DND-41 (cell line): ENCODE measurements at regions not wholly inside any gene's neighbourhood (a gene's known extent, or its start where the extent isn't known, plus 50 kb on each side); places are given as distances from the start of the nearest gene placed in this dataset.

Experiments
- ATAC-seq: fragments of 200-7000 bp; cut with Tn5 transposase; 3 replicates; pipeline ENCODE4 v1.9.1; 2021; ENCODE audit warnings: low read depth; ENCODE audit not compliant: insufficient read depth
- DNase-seq: peaks from one replicate; pipeline ENCODE4 v3.0.0-alpha.2; 2020
- H2AFZ ChIP-seq: 2 replicates; pipeline ENCODE4 v1.6.0; 2012; ENCODE audit warnings: low read depth, low read length
- H3K27ac ChIP-seq: 2 replicates; pipeline ENCODE4 v1.5.1; 2012; ENCODE audit warnings: low read length, inconsistent platforms
- H3K27me3 ChIP-seq: fragments of 200-600 bp; sonication (generic); 2 replicates; pipeline ENCODE4 v1.6.0; 2012; ENCODE audit warnings: low read length, mild to moderate bottlenecking, inconsistent platforms; ENCODE audit not compliant: insufficient read depth, poor library complexity
- H3K36me3 ChIP-seq: 2 replicates; pipeline ENCODE4 v1.5.1; 2012; ENCODE audit warnings: low read length, inconsistent platforms; ENCODE audit not compliant: insufficient read depth
- H3K4me1 ChIP-seq: 2 replicates; pipeline ENCODE4 v1.5.1; 2012; ENCODE audit warnings: mild to moderate bottlenecking, low read length; ENCODE audit not compliant: insufficient read depth
- H3K4me2 ChIP-seq: 2 replicates; pipeline ENCODE4 v1.6.0; 2012; ENCODE audit warnings: mild to moderate bottlenecking, moderate library complexity, low read length, inconsistent platforms; ENCODE audit not compliant: insufficient read depth
- H3K4me3 ChIP-seq, 2 experiments: fragments of 200-600 bp in 1 of 2; shearing (Covaris generic) in 1 of 2; 2 replicates each; pipeline ENCODE4 v1.5.1; 2012 to 2016; ENCODE audit warnings: inconsistent platforms in 2 of 2, low read length in 2 of 2, mild to moderate bottlenecking in 2 of 2, low read depth in 1 of 2, moderate library complexity in 1 of 2
- H3K79me2 ChIP-seq: 2 replicates; pipeline ENCODE4 v1.6.0; 2012; ENCODE audit warnings: low read length, inconsistent platforms; ENCODE audit not compliant: insufficient read depth
- H3K9ac ChIP-seq: 2 replicates; pipeline ENCODE4 v1.6.0; 2012; ENCODE audit warnings: low read depth, mild to moderate bottlenecking, inconsistent platforms, low read length, moderate library complexity
- H3K9me3 ChIP-seq: 2 replicates; pipeline ENCODE4 v1.5.1; 2012; ENCODE audit warnings: low read length, moderate library complexity, mild to moderate bottlenecking, inconsistent platforms; ENCODE audit not compliant: insufficient read depth, severe bottlenecking
- H4K20me1 ChIP-seq: 2 replicates; pipeline ENCODE4 v1.6.0; 2012; ENCODE audit warnings: low read length; ENCODE audit not compliant: insufficient read depth
- EZH2 ChIP-seq: IDR thresholded peaks from 3 replicates; pipeline ENCODE4 v1.6.1; 2012; ENCODE audit warnings: borderline replicate concordance, low read depth, mild to moderate bottlenecking, moderate library complexity, low read length, inconsistent platforms; ENCODE audit not compliant: severe bottlenecking
- TF ChIP-seq, protein P1 (sequence below): IDR thresholded peaks from 2 replicates; pipeline ENCODE4 v1.5.1; 2012; ENCODE audit warnings: borderline replicate concordance, low read length, moderate library complexity, mild to moderate bottlenecking; ENCODE audit not compliant: poor library complexity, severe bottlenecking; ENCODE audit errors: extremely low read depth

DNA sequence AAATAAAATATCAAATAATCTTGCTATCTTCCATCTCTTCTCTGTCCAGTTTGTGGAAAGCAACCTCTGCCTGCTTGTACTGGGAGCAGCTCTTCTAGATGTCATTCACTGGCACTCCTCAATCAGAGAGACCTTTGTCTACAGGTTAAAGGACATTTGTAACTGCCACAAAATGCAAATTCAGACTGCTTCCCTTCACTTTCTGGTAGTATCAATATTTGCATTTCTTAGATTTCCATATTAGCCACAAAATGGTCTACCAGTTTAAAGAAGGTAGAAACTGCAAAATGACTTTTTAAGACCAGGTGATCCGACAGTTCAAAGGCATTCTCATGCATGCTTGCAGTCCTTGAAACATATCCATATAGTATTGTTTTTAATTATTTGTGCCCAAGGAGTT lies 51.7 kb upstream of the RCN1 start:
- DNase-seq (no peak), ATAC-seq (no peak)
- Histone ChIP-seq H4K20me1 (no peaks in the 10 kb centered on the region), H3K9me3 (no peaks in the 10 kb centered on the region), H3K27ac (no peak overlapping the region), H3K4me1 (no peaks in the 10 kb centered on the region), H3K27me3 (peaks cover 8% of the 10 kb centered on the region), H3K9ac (no peak overlapping the region), H3K4me3 (no peak overlapping the region), H3K36me3 (no peaks in the 10 kb centered on the region), H2AFZ (no peak overlapping the region), H3K4me2 (no peak overlapping the region), H3K79me2 (no peaks in the 10 kb centered on the region)
- no peak for TF ChIP-seq EZH2
- TF ChIP-seq, protein P1, sequence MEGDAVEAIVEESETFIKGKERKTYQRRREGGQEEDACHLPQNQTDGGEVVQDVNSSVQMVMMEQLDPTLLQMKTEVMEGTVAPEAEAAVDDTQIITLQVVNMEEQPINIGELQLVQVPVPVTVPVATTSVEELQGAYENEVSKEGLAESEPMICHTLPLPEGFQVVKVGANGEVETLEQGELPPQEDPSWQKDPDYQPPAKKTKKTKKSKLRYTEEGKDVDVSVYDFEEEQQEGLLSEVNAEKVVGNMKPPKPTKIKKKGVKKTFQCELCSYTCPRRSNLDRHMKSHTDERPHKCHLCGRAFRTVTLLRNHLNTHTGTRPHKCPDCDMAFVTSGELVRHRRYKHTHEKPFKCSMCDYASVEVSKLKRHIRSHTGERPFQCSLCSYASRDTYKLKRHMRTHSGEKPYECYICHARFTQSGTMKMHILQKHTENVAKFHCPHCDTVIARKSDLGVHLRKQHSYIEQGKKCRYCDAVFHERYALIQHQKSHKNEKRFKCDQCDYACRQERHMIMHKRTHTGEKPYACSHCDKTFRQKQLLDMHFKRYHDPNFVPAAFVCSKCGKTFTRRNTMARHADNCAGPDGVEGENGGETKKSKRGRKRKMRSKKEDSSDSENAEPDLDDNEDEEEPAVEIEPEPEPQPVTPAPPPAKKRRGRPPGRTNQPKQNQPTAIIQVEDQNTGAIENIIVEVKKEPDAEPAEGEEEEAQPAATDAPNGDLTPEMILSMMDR, result no peak

- H3K4me2 ChIP-seq, result no peak overlapping the region
- H3K9ac ChIP-seq, result no peak overlapping the region
- no peaks in the 10 kb centered on the region for H3K36me3 ChIP-seq
- peaks cover 12% of the 10 kb centered on the region for H3K27me3 ChIP-seq
- H3K27ac ChIP-seq, result no peak overlapping the region
- TF ChIP-seq, protein P1, result no peak
- H3K4me1 ChIP-seq, result no peaks in the 10 kb centered on the region
- ATAC-seq (no peak), DNase-seq (no peak)
- H3K4me3 ChIP-seq, result no peak overlapping the region
- H4K20me1 ChIP-seq, result no peaks in the 10 kb centered on the region
- H3K79me2 ChIP-seq, result no peaks in the 10 kb centered on the region
- no peaks in the 10 kb centered on the region for H3K9me3 ChIP-seq
- no peak overlapping the region for H2AFZ ChIP-seq
Measured at GRCh38 chr11:32034680-32035079, 56.2 kb upstream of the RCN1 start.

- peaks cover 11% of the 10 kb centered on the region for H3K27me3 ChIP-seq
- H4K20me1 ChIP-seq, result no peaks in the 10 kb centered on the region
- no peaks in the 10 kb centered on the region for H3K79me2 ChIP-seq
- ATAC-seq, result no peak
- TF ChIP-seq, protein P1, result no peak
- TF ChIP-seq EZH2, result no peak
- H3K4me3 ChIP-seq, result no peak overlapping the region
- H3K9me3 ChIP-seq, result no peaks in the 10 kb centered on the region
- no peak for DNase-seq
- H3K27ac ChIP-seq, result no peak overlapping the region
- no peak overlapping the region for H2AFZ ChIP-seq
- no peak overlapping the region for H3K9ac ChIP-seq
- no peaks in the 10 kb centered on the region for H3K36me3 ChIP-seq
- no peaks in the 10 kb centered on the region for H3K4me1 ChIP-seq
- H3K4me2 ChIP-seq, result no peak overlapping the region
Measured at GRCh38 chr11:32034149-32034548, 56.7 kb upstream of the RCN1 start.

- DNase-seq, result no peak
- no peaks in the 10 kb centered on the region for H3K36me3 ChIP-seq
- H3K27ac ChIP-seq, result no peak overlapping the region
- no peaks in the 10 kb centered on the region for H3K9me3 ChIP-seq
- TF ChIP-seq EZH2, result no peak
- TF ChIP-seq, protein P1, result no peak
- no peaks in the 10 kb centered on the region for H4K20me1 ChIP-seq
- H2AFZ ChIP-seq, result no peak overlapping the region
- H3K27me3 ChIP-seq, result peaks cover 11% of the 10 kb centered on the region
- no peak for ATAC-seq
- H3K4me1 ChIP-seq, result no peaks in the 10 kb centered on the region
- H3K4me2 ChIP-seq, result no peak overlapping the region
- no peaks in the 10 kb centered on the region for H3K79me2 ChIP-seq
- H3K9ac ChIP-seq, result no peak overlapping the region
- no peak overlapping the region for H3K4me3 ChIP-seq
Measured at GRCh38 chr11:32033491-32033890, 57.4 kb upstream of the RCN1 start.
